GM21390 (cell line): ENCODE measurements at regions not wholly inside any gene's neighbourhood (a gene's known extent, or its start where the extent isn't known, plus 50 kb on each side); places are given as distances from the start of the nearest gene placed in this dataset.
"Not testable (repeated sequence)": the region's sequence is repeated elsewhere in the genome, so short reads cannot be mapped to it uniquely, and the experiment has no call there.

Experiments
- ATAC-seq: cut with Tn5 transposase; IDR thresholded peaks from one replicate; pipeline ENCODE4 v1.9.1; 2021; ENCODE audit not compliant: unreplicated experiment

DNA sequence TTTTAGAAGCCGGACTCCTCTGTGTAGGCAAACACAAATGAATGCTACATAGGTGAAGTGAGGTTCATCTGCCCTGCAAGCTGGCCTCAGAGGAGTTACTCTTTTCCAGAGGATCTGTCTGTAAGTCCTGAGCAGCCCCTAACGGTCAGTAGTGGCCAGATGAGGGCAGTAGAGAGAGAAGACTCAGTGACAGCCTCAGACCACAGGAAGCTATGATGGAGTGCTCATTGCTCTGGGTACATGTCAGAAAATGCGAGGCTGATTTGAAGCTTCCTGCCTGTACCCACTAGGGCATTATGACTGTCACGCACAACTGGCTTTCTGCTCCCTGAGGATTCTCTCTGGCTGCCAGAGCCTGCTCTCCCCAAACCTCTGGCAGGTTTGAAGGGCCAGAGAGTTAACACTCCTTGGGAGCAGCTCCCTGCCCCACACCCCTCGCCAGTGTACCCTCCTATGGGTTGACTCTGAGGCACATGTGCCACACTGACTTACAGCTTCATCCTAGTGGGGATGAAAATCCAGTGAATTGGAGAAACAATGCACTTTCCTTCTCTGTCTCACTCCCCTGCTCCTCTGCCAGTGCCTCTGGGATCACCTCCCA is 141.5 kb downstream of the GABRG2 start:
- peak; percentile 99 for ATAC-seq

DNA sequence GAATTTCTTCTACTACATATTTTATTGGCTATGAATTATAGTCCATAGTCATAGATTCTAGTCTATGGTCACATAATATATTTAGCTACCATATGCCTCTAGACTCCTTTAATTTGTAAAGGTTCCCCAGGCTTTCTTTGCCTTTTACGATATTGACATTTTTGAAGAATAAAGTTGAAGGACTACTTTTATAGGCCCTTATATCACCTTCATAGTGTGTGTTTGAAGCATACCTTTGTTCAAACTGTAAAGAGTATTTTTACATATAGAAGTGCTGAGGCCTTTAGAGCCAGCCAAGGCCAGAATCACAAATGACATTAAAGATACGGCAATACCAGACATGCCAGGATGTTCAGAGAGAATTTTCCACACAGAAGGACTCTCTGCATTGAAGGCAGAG is 147.0 kb downstream of the GABRG2 start:
- no peak for ATAC-seq

DNA sequence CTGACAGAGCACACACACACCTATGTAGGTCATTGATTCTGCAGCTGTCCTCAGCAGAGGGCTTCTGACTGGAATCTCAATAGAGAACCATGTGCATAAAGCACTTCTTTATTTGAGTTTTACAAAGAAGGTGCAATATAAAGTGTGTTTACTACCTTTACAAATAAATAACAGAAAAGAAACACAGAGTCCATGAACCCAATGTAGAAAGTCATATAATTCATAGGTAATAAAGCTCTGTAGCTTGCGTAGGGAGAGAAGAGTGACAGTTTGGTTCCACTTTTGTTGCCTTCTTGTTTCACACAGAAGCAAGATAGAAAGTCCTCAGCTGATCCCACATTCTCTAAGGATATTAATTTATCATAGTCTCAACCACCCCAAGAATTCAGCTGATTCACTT is 149.5 kb downstream of the GABRG2 start:
- ATAC-seq, result no peak

DNA sequence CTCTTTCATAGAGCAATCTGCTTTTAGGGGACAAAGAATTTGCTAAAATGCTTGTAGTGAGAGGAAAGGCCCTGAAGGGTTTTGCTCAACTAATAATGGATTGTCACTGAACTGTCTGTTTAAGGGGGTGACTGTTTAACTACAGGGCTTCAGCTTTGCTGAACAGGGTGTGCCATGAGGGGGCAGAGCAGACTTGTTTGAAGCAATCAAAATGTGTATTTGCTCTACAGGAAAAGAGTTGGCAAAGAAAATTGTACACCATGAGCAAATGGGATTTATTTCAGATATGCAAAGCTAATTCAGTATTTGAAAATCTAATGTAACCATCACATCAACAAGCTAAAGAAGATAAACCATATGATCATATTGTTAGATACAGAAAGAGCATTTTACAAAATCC is 154.3 kb downstream of the GABRG2 start:
- no peak for ATAC-seq

DNA sequence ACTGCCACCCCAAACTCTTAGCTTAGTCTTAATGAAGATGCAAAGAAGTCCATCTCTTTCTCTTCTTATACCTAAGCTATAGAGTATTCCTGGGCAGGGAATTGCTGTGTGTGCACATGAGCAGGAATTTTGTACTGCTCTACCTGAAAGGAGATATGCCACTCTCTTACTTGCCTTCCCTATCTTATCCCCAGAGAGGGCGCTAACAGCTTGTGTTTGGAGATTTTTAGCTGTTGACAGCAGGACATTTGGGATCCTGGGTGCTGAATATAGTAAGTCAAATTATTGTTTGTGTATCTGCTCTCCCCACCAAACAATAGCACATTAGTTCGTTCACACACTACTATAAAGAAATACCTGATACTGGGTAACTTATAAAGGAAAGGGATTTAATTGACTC is 159.5 kb downstream of the GABRG2 start:
- ATAC-seq, result no peak

DNA sequence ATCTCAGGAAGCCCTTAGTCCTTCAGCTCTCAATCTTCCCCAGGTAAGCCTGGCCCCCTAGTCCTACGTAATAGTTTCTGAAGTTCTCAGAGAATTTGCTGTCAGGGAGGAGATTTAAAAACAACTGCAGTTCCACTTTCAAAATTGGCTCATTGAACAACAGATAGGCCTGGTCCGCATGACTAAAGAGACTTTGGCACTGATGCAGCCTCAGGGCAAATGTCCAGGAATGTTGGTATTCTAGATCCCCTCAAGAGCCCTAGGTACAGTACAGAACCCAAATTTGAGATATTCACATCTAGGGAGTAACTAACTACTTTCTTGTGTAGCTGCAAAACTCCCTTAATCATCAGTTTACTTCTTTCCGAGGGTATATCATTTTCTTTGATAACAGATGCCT is 162.8 kb downstream of the GABRG2 start:
- no peak for ATAC-seq

DNA sequence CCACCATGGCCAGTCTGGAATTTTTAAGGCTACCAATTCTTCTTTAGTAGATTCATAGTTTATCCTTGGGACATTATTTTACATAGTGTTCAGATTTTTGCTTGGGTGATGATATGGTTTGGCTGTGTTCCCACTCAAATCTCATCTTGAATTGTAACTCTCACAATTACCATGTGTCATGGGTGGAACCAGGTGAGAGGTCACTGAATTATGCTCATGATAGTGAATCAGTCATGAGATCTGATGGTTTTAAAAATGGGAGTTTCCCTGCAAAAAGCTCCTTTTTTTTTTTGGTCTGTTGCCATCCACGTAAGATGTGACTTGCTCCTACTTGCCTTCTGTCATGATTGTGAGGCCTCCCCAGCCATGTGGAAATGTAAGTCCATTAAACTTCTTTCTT is 163.9 kb downstream of the GABRG2 start:
- no peak for ATAC-seq

DNA sequence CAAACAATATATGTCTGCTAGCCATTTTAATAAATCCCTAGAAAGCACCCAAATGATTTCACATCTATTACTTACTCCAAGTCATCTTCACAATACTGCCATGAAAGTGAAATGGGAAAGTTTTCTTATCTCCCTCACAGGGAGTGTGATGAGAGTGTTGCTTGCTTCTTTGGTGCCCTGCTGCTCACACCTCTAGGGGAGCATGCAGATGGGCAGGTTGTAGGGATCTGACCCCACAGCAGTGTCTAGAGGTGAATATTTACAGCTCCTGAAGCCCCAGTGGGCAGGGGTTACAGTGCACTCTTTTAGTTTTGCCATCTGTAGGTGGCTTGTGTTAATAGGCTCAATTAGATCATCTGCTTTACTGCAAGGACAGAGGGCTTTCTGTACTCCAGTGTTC is 173.2 kb downstream of the GABRG2 start:
- no peak for ATAC-seq

DNA sequence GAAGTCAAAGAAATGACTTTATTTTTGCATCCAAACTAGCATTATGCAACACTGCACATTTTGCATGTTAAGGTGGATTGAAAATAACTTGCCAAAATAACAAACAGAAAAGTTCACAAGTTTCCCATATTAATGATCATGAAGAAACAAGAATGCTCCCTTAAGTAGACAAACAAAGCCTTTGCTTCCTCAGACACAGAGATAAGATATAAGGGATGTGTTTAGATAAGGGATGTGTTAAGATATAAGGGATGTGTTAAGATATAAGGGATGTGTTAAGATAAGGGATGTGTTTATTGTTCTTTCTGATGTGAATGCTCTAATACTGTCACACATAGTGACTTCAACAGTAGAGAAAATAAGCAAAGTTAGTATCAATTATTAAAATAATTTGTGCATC is 174.8 kb downstream of the GABRG2 start:
- no peak for ATAC-seq

DNA sequence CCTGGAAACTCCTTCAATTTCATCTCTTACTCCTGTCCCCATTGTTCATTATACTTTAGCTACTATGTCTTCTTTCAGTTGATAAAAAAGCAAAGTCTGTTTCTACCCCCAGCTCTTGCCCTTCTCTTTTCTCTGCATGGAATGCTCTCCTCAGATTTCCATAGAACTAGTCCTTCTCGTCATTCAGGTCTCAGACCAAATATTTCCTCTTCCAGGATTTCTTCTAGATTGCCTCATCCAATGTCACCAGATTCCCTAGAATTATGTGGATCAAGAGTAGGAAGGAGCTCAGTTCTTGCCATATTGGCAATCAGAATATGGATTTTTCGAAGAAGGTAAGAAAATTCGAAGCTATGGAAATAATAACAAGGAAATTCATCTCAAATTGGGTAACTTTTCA is 176.1 kb downstream of the GABRG2 start:
- no peak for ATAC-seq

DNA sequence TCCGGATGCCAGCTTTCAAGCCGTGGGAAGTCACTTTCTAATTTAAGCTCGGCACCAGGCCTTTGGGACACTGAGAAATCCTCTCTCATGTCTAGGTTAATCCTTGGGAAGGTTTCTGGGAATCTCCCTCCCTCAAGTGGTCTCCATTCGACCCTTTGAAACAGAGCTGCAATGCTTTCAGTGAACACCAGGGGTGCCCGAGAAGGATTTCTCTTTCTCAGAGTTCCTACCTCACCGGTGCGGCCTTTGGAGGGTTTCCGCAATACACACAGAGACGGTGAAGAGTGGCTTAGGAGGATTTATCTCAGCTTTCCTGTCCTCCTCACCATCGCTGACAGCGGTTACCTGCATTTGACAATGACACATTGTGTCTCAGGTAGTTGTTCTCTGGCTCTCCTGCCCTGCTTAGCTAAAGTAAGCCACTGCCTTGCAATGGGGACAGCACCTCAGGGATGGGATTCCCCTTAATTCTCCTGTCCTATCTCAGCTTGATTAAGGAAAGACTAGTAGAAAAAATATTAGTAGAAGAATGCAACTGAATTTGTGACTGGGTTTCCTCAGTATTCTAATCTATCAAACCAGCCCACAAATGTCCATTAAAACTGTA is 180.6 kb downstream of the GABRG2 start:
- ATAC-seq, result peak; percentile 67

DNA sequence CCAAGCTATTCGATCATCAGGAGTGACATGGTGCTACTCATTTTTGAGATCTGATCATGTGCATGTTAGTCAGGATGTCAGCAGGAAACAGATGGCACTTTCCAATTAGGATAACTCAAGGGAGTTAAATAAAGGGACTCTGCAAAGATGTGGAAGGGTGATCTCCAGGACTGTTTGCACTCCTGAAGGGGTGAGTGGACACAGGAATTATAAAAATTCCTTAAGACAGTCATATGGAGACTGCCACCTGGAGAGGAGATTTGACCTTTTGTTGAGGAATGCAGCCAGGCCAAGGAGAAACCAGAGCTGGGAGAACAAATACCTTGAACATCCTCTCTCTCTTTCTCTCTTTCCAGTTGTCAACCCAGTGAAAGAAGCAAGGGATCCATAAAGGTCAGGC is 189.1 kb downstream of the GABRG2 start:
- no peak for ATAC-seq

DNA sequence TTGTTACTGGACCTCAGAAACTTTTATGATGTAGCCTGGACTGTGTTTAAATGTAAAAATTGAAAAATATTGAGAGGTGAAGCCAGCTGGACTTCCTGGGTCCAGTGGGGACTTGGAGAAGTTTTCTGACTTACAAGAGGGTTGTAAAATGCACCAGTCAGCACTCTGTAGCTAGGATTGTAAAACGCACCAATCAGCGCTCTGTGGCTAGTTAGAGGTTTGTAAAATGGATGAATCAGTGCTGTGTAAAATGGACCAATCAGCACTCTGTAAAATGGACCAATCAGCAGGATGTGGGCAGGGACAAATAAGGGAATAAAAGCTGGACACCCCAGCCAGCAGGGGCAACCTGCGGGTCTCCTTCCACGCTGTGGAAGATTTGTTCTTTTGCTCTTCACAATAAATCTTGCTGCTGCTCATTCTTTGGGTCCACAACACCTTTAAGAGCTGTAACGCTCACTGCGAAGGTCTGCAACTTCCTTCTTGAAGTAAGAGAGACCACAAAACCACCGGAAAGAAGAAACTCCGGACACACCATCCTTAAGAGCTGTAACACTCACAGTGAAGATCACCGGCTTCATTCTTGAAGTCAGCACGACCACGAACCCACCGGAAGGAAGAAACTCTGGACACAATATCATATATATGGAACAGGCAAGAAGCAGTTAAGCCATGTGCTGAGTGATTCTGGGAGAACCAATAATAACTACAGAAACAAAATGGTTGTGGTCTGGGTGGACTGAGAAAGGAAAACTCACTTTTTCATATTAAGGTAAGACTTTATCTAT is 201.3 kb downstream of the GABRG2 start:
- peak; percentile 54 for ATAC-seq

DNA sequence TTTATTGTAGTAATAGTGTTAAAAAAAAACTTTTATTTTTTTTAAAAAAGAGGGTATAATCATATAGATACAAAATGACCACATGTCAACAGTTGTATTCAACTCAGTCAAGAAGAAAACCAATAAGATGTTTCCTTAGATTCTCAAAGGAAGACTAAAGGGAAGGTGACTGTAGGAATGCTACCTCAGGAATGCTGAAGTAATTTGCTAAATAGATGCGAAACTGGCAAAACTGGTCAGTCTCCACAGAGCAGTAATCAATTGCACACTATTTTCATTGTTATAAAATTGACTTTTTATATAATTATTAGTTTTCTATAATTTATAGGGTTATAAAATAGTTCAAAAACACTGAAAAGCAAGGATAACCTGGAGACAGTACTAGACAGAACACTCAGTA is 204.8 kb downstream of the GABRG2 start:
- ATAC-seq, result no peak

DNA sequence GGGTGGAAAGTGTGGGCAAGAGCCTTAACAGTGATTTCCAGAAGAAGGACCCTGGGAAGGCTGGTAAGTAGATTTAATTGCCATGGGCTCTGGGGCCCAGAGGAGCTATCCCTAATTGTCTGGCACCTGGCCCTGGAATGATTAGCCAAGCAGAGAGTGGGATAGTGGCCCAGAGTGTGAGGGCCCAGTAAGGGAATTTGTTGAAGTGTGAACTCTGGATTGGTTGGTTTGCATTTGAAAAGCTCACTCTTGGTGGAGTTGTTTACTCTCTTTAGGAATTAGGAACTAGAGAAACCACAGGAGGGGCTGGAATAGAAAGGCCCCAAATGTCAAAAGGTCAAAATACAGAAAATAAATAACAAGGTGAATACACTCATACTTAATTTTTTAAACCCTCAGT is 207.1 kb downstream of the GABRG2 start:
- no peak for ATAC-seq

DNA sequence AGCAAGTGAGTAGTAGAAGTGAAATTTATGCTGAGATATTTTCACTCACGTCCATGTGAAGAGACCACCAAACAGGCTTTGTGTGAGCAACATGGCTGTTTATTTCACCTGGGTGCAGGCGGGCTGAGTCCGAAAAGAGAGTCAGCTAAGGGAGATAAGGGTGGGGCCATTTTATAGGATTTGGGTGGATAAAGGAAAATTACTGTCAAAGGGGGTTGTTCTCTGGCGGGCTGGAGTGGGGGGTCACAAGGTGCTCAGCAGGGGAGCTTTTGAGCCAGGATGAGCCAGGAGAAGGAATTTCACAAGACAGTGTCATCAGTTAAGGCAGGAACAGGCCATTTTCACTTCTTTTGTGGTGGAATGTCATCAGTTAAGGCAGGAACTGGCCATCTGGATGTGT is 207.8 kb downstream of the GABRG2 start:
- ATAC-seq, result not testable (repeated sequence)

DNA sequence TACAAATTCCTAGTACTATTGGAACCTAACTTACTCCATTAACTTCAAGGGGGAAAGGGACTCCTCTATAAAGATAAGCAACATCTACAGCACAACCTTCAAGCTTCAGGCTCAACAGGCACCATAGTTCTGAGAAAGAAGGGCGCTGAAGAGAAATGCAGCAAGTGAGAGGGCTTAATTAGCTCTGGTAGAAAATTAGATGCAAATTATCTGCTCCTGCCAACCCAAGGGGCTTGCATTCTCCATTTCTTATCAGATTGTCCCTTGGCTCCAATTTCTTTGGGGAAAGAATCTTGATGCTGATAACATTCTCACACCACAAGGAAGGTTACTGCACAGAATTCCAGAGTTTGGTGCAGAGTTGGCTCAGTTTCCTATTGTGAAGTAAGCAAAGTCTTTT is 214.6 kb downstream of the GABRG2 start:
- ATAC-seq, result no peak

DNA sequence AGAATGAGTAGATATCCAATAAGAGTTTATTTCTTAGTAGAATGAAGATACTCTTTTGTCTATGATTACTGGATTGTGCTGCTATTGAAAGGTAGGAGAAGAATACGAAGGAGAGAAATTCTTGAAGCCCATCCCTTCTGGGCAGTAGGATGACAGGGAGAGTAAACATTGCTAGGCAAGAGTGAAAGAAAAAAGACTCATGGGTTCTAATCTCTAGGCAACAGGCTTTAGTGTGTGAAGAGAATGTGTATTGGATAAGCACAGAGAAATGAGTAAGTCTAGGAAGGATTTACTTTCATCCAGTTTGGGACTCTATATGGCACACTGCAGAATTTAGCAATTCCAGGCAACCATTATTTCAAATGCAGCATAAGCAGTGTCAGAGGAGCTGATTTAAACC is 216.0 kb downstream of the GABRG2 start:
- ATAC-seq, result no peak

DNA sequence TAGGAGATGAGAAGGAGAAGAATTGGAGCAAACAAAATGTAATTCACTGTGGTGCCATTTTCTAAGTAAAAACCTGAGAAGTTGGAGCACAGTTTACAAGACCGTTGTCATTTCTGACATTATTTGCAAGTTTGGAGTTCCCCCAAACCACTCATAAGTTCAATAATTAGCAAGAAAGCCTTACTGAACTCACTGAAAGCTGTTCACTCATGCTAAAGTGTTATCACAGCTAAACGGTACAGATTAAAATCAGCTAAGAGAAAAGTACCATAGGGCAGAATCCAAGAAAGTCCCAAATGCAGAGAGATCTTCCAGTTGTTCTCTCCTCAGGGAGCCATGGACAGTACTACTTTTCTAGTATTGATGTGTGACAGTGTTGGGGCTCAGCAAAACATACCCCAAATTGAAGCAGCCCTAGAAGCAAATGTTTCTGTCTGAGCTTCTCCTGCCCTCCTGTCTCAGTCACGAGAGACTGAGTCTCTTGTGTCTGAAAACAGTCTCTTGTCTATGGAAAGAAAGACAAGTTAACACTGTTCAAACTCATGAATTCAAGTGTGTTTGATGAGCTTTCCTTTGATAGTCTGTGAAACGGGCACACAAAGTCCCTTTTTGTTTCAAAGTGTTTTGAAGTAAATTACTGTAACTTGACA is 221.2 kb downstream of the GABRG2 start:
- ATAC-seq, result no peak

DNA sequence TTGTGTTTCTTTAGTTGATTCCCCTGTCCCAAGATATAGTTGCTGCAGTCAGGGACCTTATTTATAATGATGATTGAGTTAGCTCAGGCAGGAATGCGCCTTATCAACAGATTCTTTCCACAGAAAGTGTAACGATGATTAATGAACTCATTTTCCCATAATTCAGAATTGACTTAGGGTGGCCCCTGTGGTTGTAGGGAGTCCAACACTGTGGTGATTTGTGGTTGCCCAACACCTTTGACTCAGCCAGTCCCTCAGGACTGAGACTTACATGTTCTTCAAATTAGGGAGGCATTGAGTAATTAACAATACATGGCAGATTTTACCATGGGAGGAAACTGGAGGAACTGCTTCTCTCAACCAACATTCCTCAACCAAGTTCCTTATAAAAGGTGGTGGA is 221.9 kb downstream of the GABRG2 start:
- no peak for ATAC-seq

DNA sequence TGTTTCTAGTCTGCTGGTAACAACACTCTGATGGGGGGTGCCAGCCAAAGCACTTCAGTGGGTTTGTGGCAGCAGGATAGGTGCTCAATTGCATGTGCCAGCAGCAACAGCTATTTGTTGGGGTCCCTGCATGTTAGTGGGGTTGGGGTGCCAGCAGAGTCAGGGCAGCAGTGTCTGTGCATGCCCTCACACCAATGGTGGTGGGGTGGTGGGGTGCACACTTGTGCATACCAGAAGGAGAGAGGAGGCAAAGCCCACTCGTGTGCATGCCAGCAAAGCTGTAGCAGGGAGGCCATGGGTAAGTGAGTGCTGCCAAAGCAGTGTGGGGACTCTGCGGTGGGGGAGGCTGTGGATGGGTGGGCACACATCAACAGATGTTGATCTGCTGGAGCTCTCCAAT is 232.2 kb downstream of the GABRG2 start:
- ATAC-seq, result no peak

DNA sequence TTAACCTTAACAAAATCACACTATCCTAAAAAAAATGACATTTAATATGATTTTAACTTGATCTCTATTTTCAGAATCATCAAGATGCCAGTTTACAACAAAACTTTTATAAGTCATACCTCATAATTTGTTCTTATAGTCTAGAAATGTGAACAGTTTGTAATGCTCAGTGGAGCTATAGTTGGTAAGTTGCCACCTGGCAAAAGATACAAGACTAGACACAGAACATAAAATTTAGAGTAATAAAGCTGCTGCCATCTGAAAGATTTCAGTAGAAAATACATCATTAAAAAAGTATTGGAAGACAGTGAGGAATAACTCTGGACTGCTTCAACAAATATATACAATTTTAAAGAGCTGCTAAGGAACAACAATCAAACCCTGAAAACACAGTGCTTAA is 233.8 kb downstream of the GABRG2 start:
- ATAC-seq, result no peak
